ENCODE measurements at regions not wholly inside any gene's neighbourhood (a gene's known extent, or its start where the extent isn't known, plus 50 kb on each side); places are given as distances from the start of the nearest gene placed in this dataset.

DNA sequence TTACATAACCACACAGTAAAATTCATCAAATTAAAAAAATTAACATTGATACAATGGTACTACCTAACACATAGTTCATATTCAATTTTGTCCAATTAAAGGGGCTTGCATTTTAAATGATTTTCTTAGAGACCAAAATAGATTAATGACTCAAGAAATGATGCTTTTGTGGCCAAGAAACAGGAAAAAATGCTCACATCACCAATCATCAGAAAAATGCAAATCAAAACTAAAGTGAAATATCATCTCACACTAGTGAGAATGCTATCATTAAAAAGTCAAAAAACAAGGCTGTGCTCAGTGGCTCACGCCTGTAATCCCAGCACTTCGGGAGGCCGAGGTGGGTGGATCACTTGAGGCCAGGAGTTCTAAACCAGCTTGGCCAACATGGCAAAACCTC is 235.6 kb downstream of the PIK3C3 start:
- no peak for TF ChIP-seq EZH2phosphoT487 (IDR thresholded peaks at IDR 0.05; ENCODE audit: borderline replicate concordance, low read length)
- TF ChIP-seq, protein P1, sequence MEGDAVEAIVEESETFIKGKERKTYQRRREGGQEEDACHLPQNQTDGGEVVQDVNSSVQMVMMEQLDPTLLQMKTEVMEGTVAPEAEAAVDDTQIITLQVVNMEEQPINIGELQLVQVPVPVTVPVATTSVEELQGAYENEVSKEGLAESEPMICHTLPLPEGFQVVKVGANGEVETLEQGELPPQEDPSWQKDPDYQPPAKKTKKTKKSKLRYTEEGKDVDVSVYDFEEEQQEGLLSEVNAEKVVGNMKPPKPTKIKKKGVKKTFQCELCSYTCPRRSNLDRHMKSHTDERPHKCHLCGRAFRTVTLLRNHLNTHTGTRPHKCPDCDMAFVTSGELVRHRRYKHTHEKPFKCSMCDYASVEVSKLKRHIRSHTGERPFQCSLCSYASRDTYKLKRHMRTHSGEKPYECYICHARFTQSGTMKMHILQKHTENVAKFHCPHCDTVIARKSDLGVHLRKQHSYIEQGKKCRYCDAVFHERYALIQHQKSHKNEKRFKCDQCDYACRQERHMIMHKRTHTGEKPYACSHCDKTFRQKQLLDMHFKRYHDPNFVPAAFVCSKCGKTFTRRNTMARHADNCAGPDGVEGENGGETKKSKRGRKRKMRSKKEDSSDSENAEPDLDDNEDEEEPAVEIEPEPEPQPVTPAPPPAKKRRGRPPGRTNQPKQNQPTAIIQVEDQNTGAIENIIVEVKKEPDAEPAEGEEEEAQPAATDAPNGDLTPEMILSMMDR (conservative IDR thresholded peaks at IDR 0.05; ENCODE audit: low read depth, low read length) = no peak
